GM23338 (cell line): ENCODE measurements at regions not wholly inside any gene's neighbourhood (a gene's known extent, or its start where the extent isn't known, plus 50 kb on each side); places are given as distances from the start of the nearest gene placed in this dataset.

ENCODE experiments used
- ATAC-seq: fragments of 200-7000 bp; cut with Tn5 transposase; 3 replicates; pipeline ENCODE4 v1.9.1; 2020
- DNase-seq: peaks from one replicate; pipeline ENCODE4 v3.0.0-alpha.2; 2015; ENCODE audit warnings: low spot score
- H2AFZ ChIP-seq: fragments of 200-600 bp; sonication (generic); 2 replicates; pipeline ENCODE4 v1.8.0; 2016; ENCODE audit warnings: antibody characterized with exemption, mild to moderate bottlenecking, moderate library complexity
- H3F3A ChIP-seq: fragments of 200-600 bp; sonication (generic); replicated peaks from 2 replicates; pipeline ENCODE4 v1.8.0; 2017; ENCODE audit warnings: antibody characterized with exemption, mixed run types, low read depth
- H3K27ac ChIP-seq: fragments of 200-600 bp; sonication (generic); 2 replicates; pipeline ENCODE4 v1.6.1; 2016; ENCODE audit warnings: low read depth
- H3K27me3 ChIP-seq: fragments of 200-600 bp; sonication (generic); 2 replicates; pipeline ENCODE4 v1.8.0; 2016; ENCODE audit warnings: mild to moderate bottlenecking, mixed run types, moderate library complexity; ENCODE audit not compliant: insufficient read depth
- H3K36me3 ChIP-seq: fragments of 200-600 bp; sonication (generic); 2 replicates; pipeline ENCODE4 v1.8.0; 2016; ENCODE audit warnings: mild to moderate bottlenecking; ENCODE audit not compliant: insufficient read depth
- H3K4me1 ChIP-seq: fragments of 200-600 bp; sonication (generic); 2 replicates; pipeline ENCODE4 v1.8.0; 2016; ENCODE audit warnings: mild to moderate bottlenecking, moderate library complexity; ENCODE audit not compliant: insufficient read depth
- H3K4me2 ChIP-seq: fragments of 200-600 bp; sonication (generic); 2 replicates; pipeline ENCODE4 v1.7.1; 2017; ENCODE audit warnings: mixed run types
- H3K4me3 ChIP-seq: fragments of 200-600 bp; sonication (generic); 2 replicates; pipeline ENCODE4 v1.6.1; 2016; ENCODE audit warnings: mixed run types
- H3K79me2 ChIP-seq: fragments of 200-600 bp; sonication (generic); replicated peaks from 2 replicates; pipeline ENCODE4 v1.8.0; 2017; ENCODE audit warnings: mild to moderate bottlenecking; ENCODE audit not compliant: insufficient read depth
- H3K9me2 ChIP-seq: fragments of 200-600 bp; sonication (generic); 2 replicates; pipeline ENCODE4 v1.8.0; 2017; ENCODE audit not compliant: insufficient read depth
- H4K20me1 ChIP-seq: fragments of 200-600 bp; sonication (generic); replicated peaks from 2 replicates; pipeline ENCODE4 v1.8.0; 2017; ENCODE audit warnings: mild to moderate bottlenecking; ENCODE audit not compliant: insufficient read depth
- H3K27ac Mint-ChIP-seq: 2 replicates; pipeline ENCODE4 v1.8.0; 2020; ENCODE audit warnings: inconsistent platforms, mild to moderate bottlenecking, moderate library complexity, mixed read lengths
- H3K27me3 Mint-ChIP-seq: 3 replicates; pipeline ENCODE4 v1.8.0; 2022; ENCODE audit warnings: low read depth, mild to moderate bottlenecking, moderate library complexity, mixed read lengths, inconsistent platforms; ENCODE audit not compliant: insufficient read depth, poor library complexity
- H3K36me3 Mint-ChIP-seq: 3 replicates; pipeline ENCODE4 v1.8.0; 2021; ENCODE audit warnings: low read depth, mild to moderate bottlenecking, inconsistent platforms, moderate library complexity, mixed read lengths
- H3K4me1 Mint-ChIP-seq: 3 replicates; pipeline ENCODE4 v1.8.0; 2020; ENCODE audit warnings: mild to moderate bottlenecking, inconsistent platforms, mixed read lengths
- H3K4me3 Mint-ChIP-seq: 3 replicates; pipeline ENCODE4 v1.8.0; 2021; ENCODE audit warnings: moderate library complexity, mild to moderate bottlenecking, inconsistent platforms, mixed read lengths
- H3K9me3 Mint-ChIP-seq: 3 replicates; pipeline ENCODE4 v1.8.0; 2020; ENCODE audit warnings: moderate library complexity, mild to moderate bottlenecking, inconsistent platforms, mixed read lengths
- CREB1 ChIP-seq: fragments of 250-450 bp; sonication (Bioruptor Pico); IDR thresholded peaks from 2 replicates; pipeline ENCODE4 v1.5.0; 2020; ENCODE audit warnings: low read depth, mild to moderate bottlenecking, moderate library complexity
- EZH2 ChIP-seq: fragments of 200-600 bp; sonication (generic); IDR thresholded peaks from one replicate; pipeline ENCODE4 v1.8.0; 2017; ENCODE audit warnings: antibody characterized with exemption, mild to moderate bottlenecking, low read depth; ENCODE audit not compliant: unreplicated experiment
- EZH2phosphoT487 ChIP-seq: fragments of 200-600 bp; sonication (generic); IDR thresholded peaks from one replicate; pipeline ENCODE4 v1.8.1; 2018; ENCODE audit warnings: antibody characterized with exemption; ENCODE audit not compliant: unreplicated experiment
- JUNB ChIP-seq: IDR thresholded peaks from one replicate; pipeline ENCODE4 v1.6.1; 2016; ENCODE audit warnings: antibody characterized with exemption; ENCODE audit not compliant: unreplicated experiment
- NANOG ChIP-seq: IDR thresholded peaks from 2 replicates; pipeline ENCODE4 v1.6.1; 2016; ENCODE audit warnings: antibody characterized with exemption, borderline replicate concordance
- POLR2AphosphoS5 ChIP-seq: IDR thresholded peaks from 2 replicates; pipeline ENCODE4 v1.6.1; 2016; ENCODE audit warnings: antibody characterized with exemption, low read depth
- STAT1 ChIP-seq: IDR thresholded peaks from one replicate; pipeline ENCODE4 v1.6.1; 2016; ENCODE audit warnings: antibody characterized with exemption; ENCODE audit not compliant: unreplicated experiment
- ZNF114 ChIP-seq: fragments of 250-450 bp; sonication (Bioruptor Pico); IDR thresholded peaks from 2 replicates; pipeline ENCODE4 v1.5.0; 2020; ENCODE audit warnings: mild to moderate bottlenecking, moderate library complexity
- ZNF331 ChIP-seq: fragments of 250-450 bp; sonication (Bioruptor Pico); IDR thresholded peaks from 2 replicates; pipeline ENCODE4 v1.5.0; 2020; ENCODE audit warnings: low read depth, mild to moderate bottlenecking, moderate library complexity
- TF ChIP-seq, protein P1 (sequence below): IDR thresholded peaks from 2 replicates; pipeline ENCODE4 v1.6.1; 2016; ENCODE audit warnings: antibody characterized with exemption
- TF ChIP-seq, protein P2 (sequence below): fragments of 250-450 bp; sonication (Bioruptor Pico); IDR thresholded peaks from 2 replicates; pipeline ENCODE4 v1.5.0; 2020; ENCODE audit warnings: mild to moderate bottlenecking, moderate library complexity
- TF ChIP-seq, protein P3 (sequence below), 2 experiments: fragments of 200-600 bp in 1 of 2; sonication (generic) in 1 of 2; conservative IDR thresholded peaks; 2 replicates each; pipeline versions ENCODE4 v1.5.1 to v1.6.1; 2016 to 2017; ENCODE audit warnings: antibody characterized with exemption in 2 of 2, low read depth in 2 of 2, mild to moderate bottlenecking in 2 of 2, moderate library complexity in 1 of 2
- TF ChIP-seq, protein P4 (sequence below): IDR thresholded peaks from one replicate; pipeline ENCODE4 v1.6.1; 2018; ENCODE audit warnings: antibody characterized with exemption; ENCODE audit not compliant: unreplicated experiment

DNA sequence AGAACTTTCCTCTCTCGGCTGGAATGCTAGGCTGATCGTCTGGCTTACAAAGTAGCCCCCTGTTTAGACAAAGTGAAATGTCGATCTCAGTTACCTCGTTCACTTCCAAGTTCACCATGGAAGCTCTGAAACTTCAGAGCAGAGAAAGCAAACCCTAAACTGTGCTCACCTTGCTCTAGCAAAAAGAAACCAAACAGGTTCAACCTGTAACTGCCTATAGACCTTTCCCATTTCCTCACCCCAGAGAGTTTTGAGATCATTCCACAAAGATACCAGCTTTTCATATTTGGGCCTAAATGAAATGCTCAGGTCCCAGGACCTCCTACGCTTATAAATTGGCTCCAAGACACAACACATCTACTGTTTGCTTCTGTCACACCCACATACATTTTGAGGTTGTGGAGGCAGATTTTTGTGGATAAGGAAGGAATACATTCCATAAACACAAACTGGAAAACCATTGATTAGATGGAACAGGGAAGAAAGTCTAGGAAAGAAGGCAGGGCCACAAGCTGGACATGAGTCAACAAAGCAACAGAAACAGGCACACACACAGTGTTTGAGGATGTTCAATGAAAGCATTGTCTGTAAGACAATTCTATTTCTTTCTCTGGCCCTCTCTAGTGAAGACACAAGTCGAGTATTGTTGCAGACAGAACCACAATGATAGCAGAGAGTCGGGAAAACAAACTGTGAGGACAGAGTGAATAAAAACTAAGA lies 52.8 kb upstream of the TGIF1 start:
- Histone ChIP-seq H2AFZ (peak overlapping the region; percentile 83), H3K4me2 (no peak overlapping the region), H3K27ac (no peak overlapping the region; the same call in 1 of the 2 replicates), H3K4me1 (peaks cover 20% of the 10 kb centered on the region), H3K4me3 (no peak overlapping the region), H3K9me2 (no peaks in the 10 kb centered on the region), H4K20me1 (no peaks in the 10 kb centered on the region), H3K36me3 (no peaks in the 10 kb centered on the region), H3F3A (no peaks in the 10 kb centered on the region), H3K27me3 (no peaks in the 10 kb centered on the region), H3K79me2 (no peaks in the 10 kb centered on the region)
- DNase-seq (no peak), ATAC-seq (no peak)
- no peak overlapping the region for H3K4me3 Mint-ChIP-seq
- peaks cover 1% of the 10 kb centered on the region for H3K27me3 Mint-ChIP-seq
- H3K4me1 Mint-ChIP-seq = peaks cover 17% of the 10 kb centered on the region
- no peak for TF ChIP-seq POLR2AphosphoS5
- TF ChIP-seq EZH2 = no peak
- TF ChIP-seq, protein P1, sequence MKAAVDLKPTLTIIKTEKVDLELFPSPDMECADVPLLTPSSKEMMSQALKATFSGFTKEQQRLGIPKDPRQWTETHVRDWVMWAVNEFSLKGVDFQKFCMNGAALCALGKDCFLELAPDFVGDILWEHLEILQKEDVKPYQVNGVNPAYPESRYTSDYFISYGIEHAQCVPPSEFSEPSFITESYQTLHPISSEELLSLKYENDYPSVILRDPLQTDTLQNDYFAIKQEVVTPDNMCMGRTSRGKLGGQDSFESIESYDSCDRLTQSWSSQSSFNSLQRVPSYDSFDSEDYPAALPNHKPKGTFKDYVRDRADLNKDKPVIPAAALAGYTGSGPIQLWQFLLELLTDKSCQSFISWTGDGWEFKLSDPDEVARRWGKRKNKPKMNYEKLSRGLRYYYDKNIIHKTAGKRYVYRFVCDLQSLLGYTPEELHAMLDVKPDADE = no peak
- TF ChIP-seq CREB1 (CRISPR knock-in tag) = no peak
- no peak for TF ChIP-seq STAT1
- TF ChIP-seq ZNF114 (CRISPR knock-in tag) = no peak
- no peak for TF ChIP-seq JUNB
- TF ChIP-seq, protein P2, sequence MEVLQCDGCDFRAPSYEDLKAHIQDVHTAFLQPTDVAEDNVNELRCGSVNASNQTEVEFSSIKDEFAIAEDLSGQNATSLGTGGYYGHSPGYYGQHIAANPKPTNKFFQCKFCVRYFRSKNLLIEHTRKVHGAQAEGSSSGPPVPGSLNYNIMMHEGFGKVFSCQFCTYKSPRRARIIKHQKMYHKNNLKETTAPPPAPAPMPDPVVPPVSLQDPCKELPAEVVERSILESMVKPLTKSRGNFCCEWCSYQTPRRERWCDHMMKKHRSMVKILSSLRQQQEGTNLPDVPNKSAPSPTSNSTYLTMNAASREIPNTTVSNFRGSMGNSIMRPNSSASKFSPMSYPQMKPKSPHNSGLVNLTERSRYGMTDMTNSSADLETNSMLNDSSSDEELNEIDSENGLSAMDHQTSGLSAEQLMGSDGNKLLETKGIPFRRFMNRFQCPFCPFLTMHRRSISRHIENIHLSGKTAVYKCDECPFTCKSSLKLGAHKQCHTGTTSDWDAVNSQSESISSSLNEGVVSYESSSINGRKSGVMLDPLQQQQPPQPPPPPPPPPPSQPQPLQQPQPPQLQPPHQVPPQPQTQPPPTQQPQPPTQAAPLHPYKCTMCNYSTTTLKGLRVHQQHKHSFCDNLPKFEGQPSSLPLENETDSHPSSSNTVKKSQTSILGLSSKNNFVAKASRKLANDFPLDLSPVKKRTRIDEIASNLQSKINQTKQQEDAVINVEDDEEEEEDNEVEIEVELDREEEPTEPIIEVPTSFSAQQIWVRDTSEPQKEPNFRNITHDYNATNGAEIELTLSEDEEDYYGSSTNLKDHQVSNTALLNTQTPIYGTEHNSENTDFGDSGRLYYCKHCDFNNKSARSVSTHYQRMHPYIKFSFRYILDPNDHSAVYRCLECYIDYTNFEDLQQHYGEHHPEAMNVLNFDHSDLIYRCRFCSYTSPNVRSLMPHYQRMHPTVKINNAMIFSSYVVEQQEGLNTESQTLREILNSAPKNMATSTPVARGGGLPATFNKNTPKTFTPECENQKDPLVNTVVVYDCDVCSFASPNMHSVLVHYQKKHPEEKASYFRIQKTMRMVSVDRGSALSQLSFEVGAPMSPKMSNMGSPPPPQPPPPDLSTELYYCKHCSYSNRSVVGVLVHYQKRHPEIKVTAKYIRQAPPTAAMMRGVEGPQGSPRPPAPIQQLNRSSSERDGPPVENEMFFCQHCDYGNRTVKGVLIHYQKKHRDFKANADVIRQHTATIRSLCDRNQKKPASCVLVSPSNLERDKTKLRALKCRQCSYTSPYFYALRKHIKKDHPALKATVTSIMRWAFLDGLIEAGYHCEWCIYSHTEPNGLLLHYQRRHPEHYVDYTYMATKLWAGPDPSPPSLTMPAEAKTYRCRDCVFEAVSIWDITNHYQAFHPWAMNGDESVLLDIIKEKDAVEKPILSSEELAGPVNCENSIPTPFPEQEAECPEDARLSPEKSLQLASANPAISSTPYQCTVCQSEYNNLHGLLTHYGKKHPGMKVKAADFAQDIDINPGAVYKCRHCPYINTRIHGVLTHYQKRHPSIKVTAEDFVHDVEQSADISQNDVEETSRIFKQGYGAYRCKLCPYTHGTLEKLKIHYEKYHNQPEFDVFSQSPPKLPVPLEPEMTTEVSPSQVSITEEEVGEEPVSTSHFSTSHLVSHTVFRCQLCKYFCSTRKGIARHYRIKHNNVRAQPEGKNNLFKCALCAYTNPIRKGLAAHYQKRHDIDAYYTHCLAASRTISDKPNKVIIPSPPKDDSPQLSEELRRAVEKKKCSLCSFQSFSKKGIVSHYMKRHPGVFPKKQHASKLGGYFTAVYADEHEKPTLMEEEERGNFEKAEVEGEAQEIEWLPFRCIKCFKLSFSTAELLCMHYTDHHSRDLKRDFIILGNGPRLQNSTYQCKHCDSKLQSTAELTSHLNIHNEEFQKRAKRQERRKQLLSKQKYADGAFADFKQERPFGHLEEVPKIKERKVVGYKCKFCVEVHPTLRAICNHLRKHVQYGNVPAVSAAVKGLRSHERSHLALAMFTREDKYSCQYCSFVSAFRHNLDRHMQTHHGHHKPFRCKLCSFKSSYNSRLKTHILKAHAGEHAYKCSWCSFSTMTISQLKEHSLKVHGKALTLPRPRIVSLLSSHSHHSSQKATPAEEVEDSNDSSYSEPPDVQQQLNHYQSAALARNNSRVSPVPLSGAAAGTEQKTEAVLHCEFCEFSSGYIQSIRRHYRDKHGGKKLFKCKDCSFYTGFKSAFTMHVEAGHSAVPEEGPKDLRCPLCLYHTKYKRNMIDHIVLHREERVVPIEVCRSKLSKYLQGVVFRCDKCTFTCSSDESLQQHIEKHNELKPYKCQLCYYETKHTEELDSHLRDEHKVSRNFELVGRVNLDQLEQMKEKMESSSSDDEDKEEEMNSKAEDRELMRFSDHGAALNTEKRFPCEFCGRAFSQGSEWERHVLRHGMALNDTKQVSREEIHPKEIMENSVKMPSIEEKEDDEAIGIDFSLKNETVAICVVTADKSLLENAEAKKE = no peak
- TF ChIP-seq, protein P3, sequence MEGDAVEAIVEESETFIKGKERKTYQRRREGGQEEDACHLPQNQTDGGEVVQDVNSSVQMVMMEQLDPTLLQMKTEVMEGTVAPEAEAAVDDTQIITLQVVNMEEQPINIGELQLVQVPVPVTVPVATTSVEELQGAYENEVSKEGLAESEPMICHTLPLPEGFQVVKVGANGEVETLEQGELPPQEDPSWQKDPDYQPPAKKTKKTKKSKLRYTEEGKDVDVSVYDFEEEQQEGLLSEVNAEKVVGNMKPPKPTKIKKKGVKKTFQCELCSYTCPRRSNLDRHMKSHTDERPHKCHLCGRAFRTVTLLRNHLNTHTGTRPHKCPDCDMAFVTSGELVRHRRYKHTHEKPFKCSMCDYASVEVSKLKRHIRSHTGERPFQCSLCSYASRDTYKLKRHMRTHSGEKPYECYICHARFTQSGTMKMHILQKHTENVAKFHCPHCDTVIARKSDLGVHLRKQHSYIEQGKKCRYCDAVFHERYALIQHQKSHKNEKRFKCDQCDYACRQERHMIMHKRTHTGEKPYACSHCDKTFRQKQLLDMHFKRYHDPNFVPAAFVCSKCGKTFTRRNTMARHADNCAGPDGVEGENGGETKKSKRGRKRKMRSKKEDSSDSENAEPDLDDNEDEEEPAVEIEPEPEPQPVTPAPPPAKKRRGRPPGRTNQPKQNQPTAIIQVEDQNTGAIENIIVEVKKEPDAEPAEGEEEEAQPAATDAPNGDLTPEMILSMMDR (conservative IDR thresholded peaks at IDR 0.05; ENCODE audit: low read depth in 2 of 2) = no peak
- TF ChIP-seq NANOG = no peak
- TF ChIP-seq, protein P4, sequence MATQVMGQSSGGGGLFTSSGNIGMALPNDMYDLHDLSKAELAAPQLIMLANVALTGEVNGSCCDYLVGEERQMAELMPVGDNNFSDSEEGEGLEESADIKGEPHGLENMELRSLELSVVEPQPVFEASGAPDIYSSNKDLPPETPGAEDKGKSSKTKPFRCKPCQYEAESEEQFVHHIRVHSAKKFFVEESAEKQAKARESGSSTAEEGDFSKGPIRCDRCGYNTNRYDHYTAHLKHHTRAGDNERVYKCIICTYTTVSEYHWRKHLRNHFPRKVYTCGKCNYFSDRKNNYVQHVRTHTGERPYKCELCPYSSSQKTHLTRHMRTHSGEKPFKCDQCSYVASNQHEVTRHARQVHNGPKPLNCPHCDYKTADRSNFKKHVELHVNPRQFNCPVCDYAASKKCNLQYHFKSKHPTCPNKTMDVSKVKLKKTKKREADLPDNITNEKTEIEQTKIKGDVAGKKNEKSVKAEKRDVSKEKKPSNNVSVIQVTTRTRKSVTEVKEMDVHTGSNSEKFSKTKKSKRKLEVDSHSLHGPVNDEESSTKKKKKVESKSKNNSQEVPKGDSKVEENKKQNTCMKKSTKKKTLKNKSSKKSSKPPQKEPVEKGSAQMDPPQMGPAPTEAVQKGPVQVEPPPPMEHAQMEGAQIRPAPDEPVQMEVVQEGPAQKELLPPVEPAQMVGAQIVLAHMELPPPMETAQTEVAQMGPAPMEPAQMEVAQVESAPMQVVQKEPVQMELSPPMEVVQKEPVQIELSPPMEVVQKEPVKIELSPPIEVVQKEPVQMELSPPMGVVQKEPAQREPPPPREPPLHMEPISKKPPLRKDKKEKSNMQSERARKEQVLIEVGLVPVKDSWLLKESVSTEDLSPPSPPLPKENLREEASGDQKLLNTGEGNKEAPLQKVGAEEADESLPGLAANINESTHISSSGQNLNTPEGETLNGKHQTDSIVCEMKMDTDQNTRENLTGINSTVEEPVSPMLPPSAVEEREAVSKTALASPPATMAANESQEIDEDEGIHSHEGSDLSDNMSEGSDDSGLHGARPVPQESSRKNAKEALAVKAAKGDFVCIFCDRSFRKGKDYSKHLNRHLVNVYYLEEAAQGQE = no peak
- TF ChIP-seq EZH2phosphoT487 = no peak
- no peak for TF ChIP-seq ZNF331 (CRISPR knock-in tag)
- H3K27ac Mint-ChIP-seq = no peak overlapping the region
- H3K9me3 Mint-ChIP-seq = peaks cover 24% of the 10 kb centered on the region; the same call in 2 of the 3 replicates
- H3K36me3 Mint-ChIP-seq = no peaks in the 10 kb centered on the region; the same call in none of the 3 replicates
